Fibroblast of skin of scalp (primary cell): ENCODE measurements at regions not wholly inside any gene's neighbourhood (a gene's known extent, or its start where the extent isn't known, plus 50 kb on each side); places are given as distances from the start of the nearest gene placed in this dataset.
"Not testable (repeated sequence)": the region's sequence is repeated elsewhere in the genome, so short reads cannot be mapped to it uniquely, and the experiment has no call there.

Experiments
- DNase-seq: peaks from one replicate; pipeline ENCODE4 v3.0.0-alpha.2; 2013

DNA sequence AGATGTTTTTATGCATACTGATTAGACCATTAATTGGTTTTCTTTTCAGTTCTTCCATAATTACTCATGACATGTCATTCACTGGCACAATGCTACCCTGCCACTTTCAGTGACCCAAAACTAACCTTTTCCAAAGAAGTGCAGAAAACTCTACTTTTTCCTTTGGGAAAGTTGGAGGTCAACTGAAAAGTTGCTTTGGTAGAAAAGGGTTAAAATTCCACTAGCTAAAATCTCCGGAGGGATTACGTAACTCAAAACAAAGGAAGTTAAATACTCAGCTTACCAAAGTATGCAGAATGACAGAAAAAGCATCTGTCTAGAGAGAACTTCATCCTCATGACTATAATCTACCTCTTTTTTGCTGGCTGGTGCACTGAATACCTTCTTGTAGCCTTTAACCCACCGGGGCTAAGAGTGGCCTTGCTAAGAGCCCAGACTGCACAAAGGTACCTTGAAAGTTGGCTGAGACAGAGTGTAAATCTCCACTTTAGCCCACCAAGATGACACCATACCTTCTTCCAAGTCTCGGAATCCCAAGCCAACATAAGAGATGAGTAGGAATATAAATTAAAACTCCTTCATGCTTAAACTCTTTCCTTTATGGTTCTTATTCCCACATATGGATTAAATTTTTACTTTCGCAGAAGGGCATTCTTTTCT, 1099.5 kb upstream of the INTU start:
- peak; percentile 22 for DNase-seq

GRCh38 chr4:126539771-126540170, 1093.0 kb upstream of the INTU start:
- no peak for DNase-seq

DNA sequence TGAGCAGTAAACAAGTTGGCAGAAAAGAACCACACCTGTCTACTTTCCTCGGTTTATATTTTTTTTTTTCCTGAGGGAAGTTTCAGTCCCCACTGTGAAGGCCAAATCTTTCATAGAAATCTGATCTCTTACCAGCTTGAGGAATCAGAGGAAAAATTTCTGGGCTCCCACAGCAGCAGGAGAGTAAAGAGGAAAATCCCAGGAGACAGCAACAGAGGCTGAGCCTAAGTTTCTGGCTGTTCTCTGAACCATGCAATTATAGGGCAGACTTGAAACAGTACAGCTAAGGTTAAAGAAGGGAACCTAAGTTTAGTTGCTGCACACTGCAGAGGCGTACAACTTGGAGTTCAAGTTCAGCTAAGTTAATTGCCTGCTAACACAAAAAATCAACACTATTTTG, 1090.9 kb upstream of the INTU start:
- DNase-seq, result peak; percentile 12

- no peak for DNase-seq
These were observed 1088.5 kb upstream of the INTU start for GRCh38 chr4:126544276-126544675.

DNA sequence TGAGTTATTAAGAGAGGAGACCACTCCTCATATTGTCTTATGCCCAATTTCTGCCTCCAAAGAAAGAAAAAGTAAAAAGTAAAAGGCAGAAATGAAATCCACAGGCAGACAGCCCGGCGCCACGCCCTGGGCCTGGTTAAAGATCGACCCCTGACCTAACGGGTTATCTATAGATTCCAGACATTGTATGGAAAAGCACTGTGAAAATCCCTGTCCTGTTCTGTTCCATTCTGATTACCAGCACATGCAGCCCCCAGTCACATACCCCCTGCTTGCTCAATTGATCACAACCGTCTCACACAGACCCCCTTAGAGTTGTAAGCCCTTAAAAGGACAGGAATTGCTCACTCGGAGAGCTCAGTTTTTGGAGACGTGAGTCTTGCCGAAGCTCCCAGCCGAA, 1086.6 kb upstream of the INTU start:
- not testable (repeated sequence) for DNase-seq

- DNase-seq, result no peak
These were observed 1085.4 kb upstream of the INTU start for GRCh38 chr4:126547352-126547751.

DNA sequence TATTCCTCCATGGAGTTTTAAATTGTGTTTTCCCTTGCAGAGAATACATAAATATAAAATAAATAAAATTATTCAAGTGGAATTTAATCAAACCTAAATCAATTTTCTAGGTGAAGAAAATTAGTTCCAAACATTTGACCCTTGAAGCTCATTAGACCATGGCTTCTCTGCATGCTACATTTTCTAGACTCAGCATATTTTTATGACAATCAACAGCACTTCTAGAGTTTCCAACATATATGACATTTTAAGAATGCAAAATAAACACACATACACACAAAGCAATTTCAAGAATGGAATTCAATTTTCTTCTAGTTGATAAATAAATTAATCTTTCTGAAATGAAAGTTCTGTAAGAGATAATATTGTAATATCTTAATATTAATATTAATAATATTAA, 1083.9 kb upstream of the INTU start:
- DNase-seq, result no peak

GRCh38 chr4:126552321-126552720, 1080.4 kb upstream of the INTU start:
- no peak for DNase-seq

DNA sequence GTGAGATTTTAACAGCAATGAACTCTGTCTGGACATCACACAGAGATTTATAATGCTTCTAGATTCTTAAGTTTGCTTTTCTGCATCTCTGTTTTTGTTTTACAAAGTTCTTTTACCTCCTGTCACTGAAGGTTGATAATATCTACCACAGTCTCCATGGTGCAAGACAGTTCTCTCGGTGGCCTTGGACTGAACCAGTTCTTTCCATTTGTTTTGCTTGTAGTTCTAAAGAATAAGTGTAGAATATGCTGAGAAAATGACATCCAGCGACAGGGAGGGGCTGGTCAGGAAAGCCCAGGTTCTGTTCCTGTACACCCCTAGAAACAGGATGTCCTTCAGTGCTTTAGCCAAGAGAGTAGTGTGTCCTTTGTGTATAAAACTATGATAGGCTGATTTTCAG, 1079.5 kb upstream of the INTU start:
- no peak for DNase-seq

- no peak for DNase-seq
These were observed 1074.2 kb upstream of the INTU start for GRCh38 chr4:126558596-126558995.

- no peak for DNase-seq
These were observed 1072.8 kb upstream of the INTU start for GRCh38 chr4:126559961-126560360.

GRCh38 chr4:126560794-126561193, 1072.0 kb upstream of the INTU start:
- no peak for DNase-seq

- no peak for DNase-seq
These were observed 1069.4 kb upstream of the INTU start for GRCh38 chr4:126563389-126563788.

GRCh38 chr4:126564283-126564854, 1068.4 kb upstream of the INTU start:
- DNase-seq, result no peak

DNA sequence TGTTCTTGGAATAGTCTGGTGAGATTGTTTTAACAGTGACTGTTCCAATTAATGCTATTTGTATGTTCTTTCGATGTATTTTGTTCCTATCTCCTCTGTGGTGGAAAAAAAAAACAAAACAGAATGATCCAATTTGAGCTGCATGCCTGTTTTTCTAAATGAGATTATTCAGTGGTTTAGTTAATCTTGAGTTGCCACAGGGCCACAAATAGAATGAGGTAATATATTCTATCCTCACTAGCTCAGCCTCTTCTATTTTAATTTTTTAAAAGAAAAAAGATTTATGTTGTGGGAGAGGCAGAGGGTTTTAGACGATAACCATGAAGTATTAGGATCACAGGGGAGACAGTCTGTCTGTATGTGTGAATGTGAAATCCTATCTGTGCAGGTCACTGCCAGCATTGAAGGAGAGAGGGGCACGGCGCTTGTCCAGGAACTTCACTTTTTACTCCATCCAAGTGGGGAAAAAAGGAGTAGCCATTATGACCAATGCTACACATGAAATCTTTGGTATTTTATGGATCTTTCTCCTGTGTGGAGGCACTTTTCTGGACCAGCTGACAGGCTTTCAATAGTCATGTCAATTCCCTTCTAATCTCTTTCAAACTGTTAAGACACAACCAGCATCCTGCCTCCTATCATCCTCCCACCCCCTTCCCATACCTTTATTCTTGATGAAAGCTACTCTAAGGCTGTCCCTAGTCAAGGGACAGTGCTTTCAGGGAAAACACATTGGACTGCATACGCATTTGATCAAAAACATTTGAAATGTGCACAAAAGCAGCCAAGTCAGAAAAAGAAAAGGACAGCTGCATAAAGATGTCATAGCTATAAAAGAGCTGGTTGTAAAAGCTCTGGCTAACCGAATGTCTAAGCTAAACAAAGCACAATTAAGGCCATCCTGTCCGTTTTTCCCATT, 1063.8 kb upstream of the INTU start:
- DNase-seq, result no peak

DNA sequence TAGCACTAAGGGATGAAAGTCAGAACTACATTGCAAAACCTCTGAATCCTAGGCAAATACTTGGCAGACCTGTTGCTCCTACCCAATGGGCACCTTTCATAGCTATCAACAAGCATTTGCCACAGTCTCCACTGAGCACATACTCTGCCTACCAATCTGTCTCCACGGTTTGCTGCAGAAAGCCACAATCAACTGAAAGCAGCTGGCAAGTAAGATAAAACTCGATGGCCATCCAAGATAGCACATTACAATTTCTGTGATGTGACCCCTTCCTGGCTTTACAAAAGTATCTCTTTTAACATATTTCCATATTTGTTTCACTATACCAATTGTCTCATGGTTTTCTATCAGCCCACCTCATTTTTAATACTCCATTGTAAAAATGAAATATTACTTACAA, 1060.5 kb upstream of the INTU start:
- DNase-seq, result no peak

DNA sequence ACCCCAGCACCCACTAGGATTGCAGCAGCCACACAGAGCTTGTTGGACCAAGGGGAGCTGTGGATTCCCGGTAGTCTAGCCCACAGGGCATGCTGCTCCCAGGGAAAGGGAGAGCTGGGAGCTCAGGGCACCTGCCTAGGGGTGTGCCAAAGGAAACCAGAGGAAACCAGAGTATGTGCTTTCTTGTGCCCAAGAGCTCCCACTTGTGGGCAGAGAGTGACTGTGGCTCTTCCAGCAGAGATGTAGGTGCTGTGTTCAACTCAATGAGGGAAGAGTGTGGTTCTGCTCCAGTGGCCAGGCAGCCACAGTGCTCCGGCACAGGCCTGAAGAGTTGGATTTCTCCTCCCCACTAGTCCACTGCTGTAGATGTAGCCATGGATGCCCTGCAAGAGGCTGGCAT, 1050.0 kb upstream of the INTU start:
- DNase-seq, result no peak

GRCh38 chr4:126583509-126583908, 1049.2 kb upstream of the INTU start:
- DNase-seq, result no peak

DNA sequence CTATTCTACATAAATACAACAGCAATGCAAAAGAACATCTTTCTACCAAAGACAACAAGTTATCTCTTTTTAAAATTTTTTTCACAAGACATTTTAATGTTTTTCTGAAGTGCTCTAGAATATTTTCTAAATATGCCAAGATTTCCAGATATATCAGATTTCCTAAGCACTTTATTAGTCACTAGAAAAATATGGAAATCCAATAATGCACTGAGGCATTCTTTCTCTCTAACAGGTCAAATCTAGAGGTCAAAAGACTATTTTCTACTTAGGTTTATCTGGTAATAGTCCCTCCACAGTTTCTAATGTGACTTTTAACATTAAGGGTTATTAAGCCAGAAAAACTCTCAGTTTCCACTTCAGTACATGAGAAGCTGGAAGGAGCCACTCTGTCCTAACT, 1041.2 kb upstream of the INTU start:
- DNase-seq, result peak; percentile 34

GRCh38 chr4:126592088-126592487, 1040.7 kb upstream of the INTU start:
- peak; percentile 20 for DNase-seq

- DNase-seq, result no peak
These were observed 1039.1 kb upstream of the INTU start for GRCh38 chr4:126593626-126594025.

DNA sequence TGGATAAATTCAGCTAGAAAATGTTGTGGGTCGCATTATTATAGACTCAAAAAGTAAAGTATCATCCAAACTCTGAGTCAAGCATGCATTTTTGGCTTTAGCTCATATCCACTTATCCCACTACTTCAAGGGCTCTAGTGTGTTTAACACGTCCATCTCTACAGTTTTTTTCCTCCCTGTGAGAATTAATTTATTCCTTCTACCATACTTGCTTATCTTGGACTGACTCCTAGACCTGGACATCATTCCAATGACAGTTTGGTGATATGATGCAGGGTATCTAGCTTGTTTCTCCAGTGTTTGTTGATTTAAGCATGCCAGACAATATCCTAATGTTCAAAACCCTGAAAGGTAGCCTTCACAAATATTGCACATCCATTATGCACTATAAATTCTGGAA, 1037.1 kb upstream of the INTU start:
- no peak for DNase-seq

- peak; percentile 48 for DNase-seq
These were observed 1033.0 kb upstream of the INTU start for GRCh38 chr4:126599746-126600145.

GRCh38 chr4:126603210-126603609, 1029.5 kb upstream of the INTU start:
- no peak for DNase-seq
